ENCODE measurements at regions not wholly inside any gene's neighbourhood (a gene's known extent, or its start where the extent isn't known, plus 50 kb on each side); places are given as distances from the start of the nearest gene placed in this dataset.

GRCh38 chr2:192657362-192657761 lies 462.6 kb upstream of the TMEFF2 start:
- no peak for DNase-seq
- TF ChIP-seq EP300 (IDR thresholded peaks at IDR 0.05): no peak
- TF ChIP-seq CTCF (IDR thresholded peaks at IDR 0.05): no peak
- TF ChIP-seq POLR2A (IDR thresholded peaks at IDR 0.05): no peak
- TF ChIP-seq POLR2AphosphoS5 (IDR thresholded peaks at IDR 0.05): no peak
- WGBS, 2 donors: 59 to 81% methylated on average over 3 of the region's 3 CpGs
- H3K27ac ChIP-seq: no peak overlapping the region
- H3K27me3 ChIP-seq: no peaks in the 10 kb centered on the region
- no peaks in the 10 kb centered on the region for H3K9me3 ChIP-seq
- no peaks in the 10 kb centered on the region for H3K4me1 ChIP-seq
- no peak overlapping the region for H3K4me3 ChIP-seq
- no peaks in the 10 kb centered on the region for H3K36me3 ChIP-seq
- intact Hi-C loops (cut with DNase I): no loop called here

DNA sequence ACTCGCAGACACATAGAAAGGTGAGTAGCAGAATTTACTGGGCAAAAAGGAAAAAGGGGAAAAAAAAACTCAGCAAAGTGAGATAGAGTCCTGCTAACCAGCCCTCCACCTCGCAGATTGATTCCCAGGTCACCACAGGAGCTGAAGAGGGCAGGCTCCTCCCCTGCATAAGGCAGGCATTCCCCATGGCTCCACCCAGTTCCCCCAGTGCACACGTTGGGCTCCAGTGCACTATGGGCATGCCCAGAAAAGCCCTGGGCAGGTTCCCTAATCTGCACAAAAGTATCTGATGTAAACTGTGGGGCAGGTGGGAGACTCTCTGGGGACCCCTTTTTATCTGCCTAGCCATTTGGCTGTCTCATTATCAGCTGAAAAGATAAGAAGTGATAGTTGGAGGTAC lies 461.2 kb upstream of the TMEFF2 start:
- intact Hi-C loops (cut with DNase I): no loop called here
- H3K36me3 ChIP-seq: no peaks in the 10 kb centered on the region
- 49 to 73% methylated on average over 3 of the region's 3 CpGs for WGBS, 2 donors
- H3K27me3 ChIP-seq: no peaks in the 10 kb centered on the region
- no peak overlapping the region for H3K4me3 ChIP-seq
- H3K4me1 ChIP-seq: no peaks in the 10 kb centered on the region
- no peak for DNase-seq
- no peak for TF ChIP-seq CTCF (IDR thresholded peaks at IDR 0.05)
- TF ChIP-seq POLR2AphosphoS5 (IDR thresholded peaks at IDR 0.05): no peak
- no peak for TF ChIP-seq EP300 (IDR thresholded peaks at IDR 0.05)
- TF ChIP-seq POLR2A (IDR thresholded peaks at IDR 0.05): no peak
- no peak overlapping the region for H3K27ac ChIP-seq
- no peaks in the 10 kb centered on the region for H3K9me3 ChIP-seq

GRCh38 chr2:192645811-192646598 lies 451.3 kb upstream of the TMEFF2 start:
- intact Hi-C loops (cut with DNase I): no loop called here
- Histone ChIP-seq H3K9me3 (no peaks in the 10 kb centered on the region), H3K27me3 (no peaks in the 10 kb centered on the region), H3K4me3 (no peak overlapping the region), H3K36me3 (no peaks in the 10 kb centered on the region), H3K27ac (no peak overlapping the region), H3K4me1 (no peaks in the 10 kb centered on the region)
- TF ChIP-seq POLR2AphosphoS5 (IDR thresholded peaks at IDR 0.05) (no peak), CTCF (IDR thresholded peaks at IDR 0.05) (no peak), POLR2A (IDR thresholded peaks at IDR 0.05) (no peak), EP300 (IDR thresholded peaks at IDR 0.05) (no peak)
- no peak for DNase-seq
- WGBS, 2 donors: 79 to 86% methylated on average over 6 of the region's 6 CpGs

GRCh38 chr2:192634557-192634956 lies 439.8 kb upstream of the TMEFF2 start:
- Histone ChIP-seq H3K27me3 (no peaks in the 10 kb centered on the region), H3K36me3 (no peaks in the 10 kb centered on the region), H3K27ac (no peak overlapping the region), H3K4me3 (no peak overlapping the region), H3K9me3 (no peaks in the 10 kb centered on the region), H3K4me1 (no peaks in the 10 kb centered on the region)
- intact Hi-C loops (cut with DNase I): no loop called here
- WGBS, 2 donors: 27 to 76% methylated on average over 3 of the region's 3 CpGs
- DNase-seq: no peak
- TF ChIP-seq POLR2A (IDR thresholded peaks at IDR 0.05) (no peak), EP300 (IDR thresholded peaks at IDR 0.05) (no peak), CTCF (IDR thresholded peaks at IDR 0.05) (no peak), POLR2AphosphoS5 (IDR thresholded peaks at IDR 0.05) (no peak)

- no peak for TF ChIP-seq CTCF (IDR thresholded peaks at IDR 0.05)
- TF ChIP-seq POLR2AphosphoS5 (IDR thresholded peaks at IDR 0.05): no peak
- TF ChIP-seq POLR2A (IDR thresholded peaks at IDR 0.05): no peak
- no peak for TF ChIP-seq EP300 (IDR thresholded peaks at IDR 0.05)
- 86 to 89% methylated on average over 2 of the region's 2 CpGs for WGBS, 2 donors
- Histone ChIP-seq H3K4me1 (no peaks in the 10 kb centered on the region), H3K27me3 (no peaks in the 10 kb centered on the region), H3K27ac (no peak overlapping the region), H3K36me3 (no peaks in the 10 kb centered on the region), H3K4me3 (no peak overlapping the region), H3K9me3 (no peaks in the 10 kb centered on the region)
- no peak for DNase-seq
- intact Hi-C loops (cut with DNase I): no loop called here
Observed at GRCh38 chr2:192628017-192628416, 433.3 kb upstream of the TMEFF2 start.

All from sigmoid colon (tissue), 6 donors.